ENCODE measurements at regions not wholly inside any gene's neighbourhood (a gene's known extent, or its start where the extent isn't known, plus 50 kb on each side); places are given as distances from the start of the nearest gene placed in this dataset.
A peak's percentile ranks its signal among the peaks of the same experiment; 100 is the strongest.
"Not testable (repeated sequence)": the region's sequence is repeated elsewhere in the genome, so short reads cannot be mapped to it uniquely, and the experiment has no call there.

GRCh38 chr4:152189451-152190179, 346.3 kb downstream of the FBXW7 start:
- no peak for DNase-seq

GRCh38 chr4:152188801-152189200, 347.1 kb downstream of the FBXW7 start:
- DNase-seq = no peak

GRCh38 chr4:152187693-152188092, 348.2 kb downstream of the FBXW7 start:
- DNase-seq = no peak

GRCh38 chr4:152185786-152186550, 349.9 kb downstream of the FBXW7 start:
- peak; percentile 93 for DNase-seq

GRCh38 chr4:152181150-152181549, 354.7 kb downstream of the FBXW7 start:
- no peak for DNase-seq

GRCh38 chr4:152180369-152180768, 355.5 kb downstream of the FBXW7 start:
- DNase-seq = no peak

GRCh38 chr4:152177538-152177937, 358.4 kb downstream of the FBXW7 start:
- not testable (repeated sequence) for DNase-seq

GRCh38 chr4:152176627-152177214, 359.2 kb downstream of the FBXW7 start:
- no peak for DNase-seq

- DNase-seq = no peak
These were observed 360.3 kb downstream of the FBXW7 start for GRCh38 chr4:152175586-152175985.

- DNase-seq = no peak
These were observed 363.7 kb downstream of the FBXW7 start for GRCh38 chr4:152172146-152172545.

GRCh38 chr4:152171556-152171955, 364.3 kb downstream of the FBXW7 start:
- no peak for DNase-seq

GRCh38 chr4:152169683-152170082, 366.2 kb downstream of the FBXW7 start:
- no peak for DNase-seq

GRCh38 chr4:152168987-152169616, 366.8 kb downstream of the FBXW7 start:
- no peak for DNase-seq

- DNase-seq = peak; percentile 17
These were observed 369.3 kb downstream of the FBXW7 start for GRCh38 chr4:152166567-152166966.

GRCh38 chr4:152165846-152166245, 370.0 kb downstream of the FBXW7 start:
- DNase-seq = no peak

- DNase-seq = no peak
These were observed 370.7 kb downstream of the FBXW7 start for GRCh38 chr4:152165146-152165545.

- DNase-seq = no peak
These were observed 371.3 kb downstream of the FBXW7 start for GRCh38 chr4:152164561-152164960.

- no peak for DNase-seq
These were observed 373.6 kb downstream of the FBXW7 start for GRCh38 chr4:152162331-152162697.

GRCh38 chr4:152161676-152162330, 374.1 kb downstream of the FBXW7 start:
- peak; percentile 48 for DNase-seq

- DNase-seq = no peak
These were observed 375.6 kb downstream of the FBXW7 start for GRCh38 chr4:152160225-152160800.

GRCh38 chr4:152159773-152160172, 376.1 kb downstream of the FBXW7 start:
- no peak for DNase-seq

GRCh38 chr4:152158225-152158624, 377.7 kb downstream of the FBXW7 start:
- DNase-seq = no peak

GRCh38 chr4:152157629-152158028, 378.3 kb downstream of the FBXW7 start:
- no peak for DNase-seq

Measured in MV-4-11 (cell line).